HepG2 (cell line): ENCODE measurements at regions not wholly inside any gene's neighbourhood (a gene's known extent, or its start where the extent isn't known, plus 50 kb on each side); places are given as distances from the start of the nearest gene placed in this dataset.

Experiments
- EP300 ChIP-seq, 3 experiments: sonication (generic) in 1 of 3; formaldehyde crosslinking in 1 of 3; IDR thresholded peaks; 2 replicates each; pipeline versions ENCODE4 v1.5.1 to v1.6.1; 2011 to 2020; ENCODE audit warnings: low read depth in 2 of 3, low read length in 2 of 3, borderline replicate concordance in 1 of 3, improper control_type of control experiment in 1 of 3, mild to moderate bottlenecking in 1 of 3, missing genetic modification reagents in 1 of 3, moderate library complexity in 1 of 3
- HOXA9 ChIP-seq: sonication (generic); formaldehyde crosslinking; IDR thresholded peaks from 2 replicates; pipeline ENCODE4 v1.8.1; 2022; ENCODE audit warnings: missing genetic modification reagents, mild to moderate bottlenecking, moderate library complexity, borderline replicate concordance
- ISL2 ChIP-seq: sonication (generic); formaldehyde crosslinking; IDR thresholded peaks from 2 replicates; pipeline ENCODE4 v1.5.0; 2020; ENCODE audit warnings: missing genetic modification reagents
- REPIN1 ChIP-seq: sonication (generic); formaldehyde crosslinking; IDR thresholded peaks from 2 replicates; pipeline ENCODE4 v1.8.0; 2022; ENCODE audit warnings: missing genetic modification reagents, low read depth, mild to moderate bottlenecking, borderline replicate concordance
- SKI ChIP-seq: fragments of 450-650 bp; IDR thresholded peaks from one replicate; pipeline ENCODE4 v1.6.1; 2018; ENCODE audit warnings: mild to moderate bottlenecking; ENCODE audit not compliant: partially characterized antibody
- SNAI1 ChIP-seq: sonication (generic); formaldehyde crosslinking; IDR thresholded peaks from 2 replicates; pipeline ENCODE4 v1.5.0; 2020; ENCODE audit warnings: mild to moderate bottlenecking, missing genetic modification reagents, borderline replicate concordance
- SRSF9 ChIP-seq: fragments of 200-400 bp; formaldehyde crosslinking; IDR thresholded peaks from 2 replicates; pipeline ENCODE4 v1.6.1; 2018; ENCODE audit warnings: borderline replicate concordance, mild to moderate bottlenecking, low read depth, low read length; ENCODE audit not compliant: insufficient read depth, poor library complexity, severe bottlenecking
- ZNF607 ChIP-seq: sonication (generic); formaldehyde crosslinking; IDR thresholded peaks from 2 replicates; pipeline ENCODE4 v1.5.1; 2020; ENCODE audit warnings: missing genetic modification reagents, mild to moderate bottlenecking, borderline replicate concordance
- ZNF644 ChIP-seq: IDR thresholded peaks from 2 replicates; pipeline ENCODE4 v1.6.1; 2016; ENCODE audit warnings: low read depth
- ZNF816 ChIP-seq: sonication (generic); formaldehyde crosslinking; IDR thresholded peaks from 2 replicates; pipeline ENCODE4 v1.8.0; 2022; ENCODE audit warnings: missing genetic modification reagents, mild to moderate bottlenecking, borderline replicate concordance
- TF ChIP-seq, protein P1 (sequence below): IDR thresholded peaks from 2 replicates; pipeline ENCODE4 v1.6.1; 2012; ENCODE audit warnings: low read depth, low read length, improper control_type of control experiment
- TF ChIP-seq, protein P2 (sequence below): sonication (generic); formaldehyde crosslinking; IDR thresholded peaks from 2 replicates; pipeline ENCODE4 v1.5.0; 2020; ENCODE audit warnings: mild to moderate bottlenecking, low read depth, missing genetic modification reagents, borderline replicate concordance
- TF ChIP-seq, protein P3 (sequence below): IDR thresholded peaks from 2 replicates; pipeline ENCODE4 v1.6.1; 2016
- TF ChIP-seq, protein P4 (sequence below): sonication (generic); formaldehyde crosslinking; IDR thresholded peaks from 2 replicates; pipeline ENCODE4 v1.5.0; 2020; ENCODE audit warnings: missing genetic modification reagents
- TF ChIP-seq, protein P5 (sequence below): sonication (generic); formaldehyde crosslinking; IDR thresholded peaks from 2 replicates; pipeline ENCODE4 v1.9.0; 2022; ENCODE audit warnings: low read depth, missing genetic modification reagents
- TF ChIP-seq, protein P6 (sequence below): sonication (generic); formaldehyde crosslinking; IDR thresholded peaks from 2 replicates; pipeline ENCODE4 v1.4.0; 2020; ENCODE audit warnings: missing genetic modification reagents
- TF ChIP-seq, protein P7 (sequence below): sonication (generic); formaldehyde crosslinking; IDR thresholded peaks from 2 replicates; pipeline ENCODE4 v1.4.0; 2020; ENCODE audit warnings: missing genetic modification reagents
- TF ChIP-seq, protein P8 (sequence below): sonication (generic); formaldehyde crosslinking; IDR thresholded peaks from 2 replicates; pipeline ENCODE4 v1.4.0; 2020; ENCODE audit warnings: mild to moderate bottlenecking, low read depth, missing genetic modification reagents

DNA sequence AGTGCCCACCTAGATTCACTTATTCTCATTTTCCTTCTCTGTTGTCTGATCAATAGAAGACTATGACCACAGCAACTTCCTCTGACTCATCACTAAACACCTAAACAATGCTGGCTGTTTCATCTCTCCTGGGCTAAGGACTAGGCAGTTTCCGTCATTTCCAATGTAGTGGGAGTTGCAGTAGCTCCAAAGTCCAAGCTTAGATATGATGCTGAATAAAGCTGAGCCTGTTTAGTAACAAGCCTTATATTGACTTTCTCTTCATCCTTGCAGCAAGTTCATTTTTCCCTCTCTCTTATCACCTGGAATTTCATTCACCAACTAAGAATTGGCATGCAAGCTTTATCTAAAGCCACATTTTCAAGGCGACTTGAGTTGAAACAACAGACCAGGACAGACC is 53.5 kb upstream of the PCDH9 start (continued):
- TF ChIP-seq SKI = no peak
- TF ChIP-seq SRSF9 = no peak
- TF ChIP-seq REPIN1 (CRISPR knock-in tag) = no peak
- TF ChIP-seq, protein P1, sequence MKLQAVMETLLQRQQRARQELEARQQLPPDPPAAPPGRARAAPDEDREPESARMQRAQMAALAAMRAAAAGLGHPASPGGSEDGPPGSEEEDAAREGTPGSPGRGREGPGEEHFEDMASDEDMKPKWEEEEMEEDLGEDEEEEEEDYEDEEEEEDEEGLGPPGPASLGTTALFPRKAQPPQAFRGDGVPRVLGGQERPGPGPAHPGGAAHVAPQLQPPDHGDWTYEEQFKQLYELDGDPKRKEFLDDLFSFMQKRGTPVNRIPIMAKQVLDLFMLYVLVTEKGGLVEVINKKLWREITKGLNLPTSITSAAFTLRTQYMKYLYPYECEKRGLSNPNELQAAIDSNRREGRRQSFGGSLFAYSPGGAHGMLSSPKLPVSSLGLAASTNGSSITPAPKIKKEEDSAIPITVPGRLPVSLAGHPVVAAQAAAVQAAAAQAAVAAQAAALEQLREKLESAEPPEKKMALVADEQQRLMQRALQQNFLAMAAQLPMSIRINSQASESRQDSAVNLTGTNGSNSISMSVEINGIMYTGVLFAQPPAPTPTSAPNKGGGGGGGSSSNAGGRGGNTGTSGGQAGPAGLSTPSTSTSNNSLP = peak; percentile 72
- TF ChIP-seq, protein P2, sequence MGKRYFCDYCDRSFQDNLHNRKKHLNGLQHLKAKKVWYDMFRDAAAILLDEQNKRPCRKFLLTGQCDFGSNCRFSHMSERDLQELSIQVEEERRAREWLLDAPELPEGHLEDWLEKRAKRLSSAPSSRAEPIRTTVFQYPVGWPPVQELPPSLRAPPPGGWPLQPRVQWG (CRISPR knock-in tag) = no peak
- TF ChIP-seq, protein P3, sequence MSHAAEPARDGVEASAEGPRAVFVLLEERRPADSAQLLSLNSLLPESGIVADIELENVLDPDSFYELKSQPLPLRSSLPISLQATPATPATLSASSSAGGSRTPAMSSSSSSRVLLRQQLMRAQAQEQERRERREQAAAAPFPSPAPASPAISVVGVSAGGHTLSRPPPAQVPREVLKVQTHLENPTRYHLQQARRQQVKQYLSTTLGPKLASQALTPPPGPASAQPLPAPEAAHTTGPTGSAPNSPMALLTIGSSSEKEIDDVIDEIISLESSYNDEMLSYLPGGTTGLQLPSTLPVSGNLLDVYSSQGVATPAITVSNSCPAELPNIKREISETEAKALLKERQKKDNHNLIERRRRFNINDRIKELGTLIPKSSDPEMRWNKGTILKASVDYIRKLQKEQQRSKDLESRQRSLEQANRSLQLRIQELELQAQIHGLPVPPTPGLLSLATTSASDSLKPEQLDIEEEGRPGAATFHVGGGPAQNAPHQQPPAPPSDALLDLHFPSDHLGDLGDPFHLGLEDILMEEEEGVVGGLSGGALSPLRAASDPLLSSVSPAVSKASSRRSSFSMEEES (CRISPR knock-in tag) = no peak
- TF ChIP-seq, protein P4, sequence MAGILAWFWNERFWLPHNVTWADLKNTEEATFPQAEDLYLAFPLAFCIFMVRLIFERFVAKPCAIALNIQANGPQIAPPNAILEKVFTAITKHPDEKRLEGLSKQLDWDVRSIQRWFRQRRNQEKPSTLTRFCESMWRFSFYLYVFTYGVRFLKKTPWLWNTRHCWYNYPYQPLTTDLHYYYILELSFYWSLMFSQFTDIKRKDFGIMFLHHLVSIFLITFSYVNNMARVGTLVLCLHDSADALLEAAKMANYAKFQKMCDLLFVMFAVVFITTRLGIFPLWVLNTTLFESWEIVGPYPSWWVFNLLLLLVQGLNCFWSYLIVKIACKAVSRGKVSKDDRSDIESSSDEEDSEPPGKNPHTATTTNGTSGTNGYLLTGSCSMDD (CRISPR knock-in tag) = no peak
- no peak for TF ChIP-seq ZNF607 (CRISPR knock-in tag)
- TF ChIP-seq HOXA9 = no peak
- TF ChIP-seq ZNF644 (CRISPR knock-in tag) = peak; percentile 60; the same call in 1 of the 2 replicates
- TF ChIP-seq ISL2 (CRISPR knock-in tag) = no peak
- TF ChIP-seq, protein P5, sequence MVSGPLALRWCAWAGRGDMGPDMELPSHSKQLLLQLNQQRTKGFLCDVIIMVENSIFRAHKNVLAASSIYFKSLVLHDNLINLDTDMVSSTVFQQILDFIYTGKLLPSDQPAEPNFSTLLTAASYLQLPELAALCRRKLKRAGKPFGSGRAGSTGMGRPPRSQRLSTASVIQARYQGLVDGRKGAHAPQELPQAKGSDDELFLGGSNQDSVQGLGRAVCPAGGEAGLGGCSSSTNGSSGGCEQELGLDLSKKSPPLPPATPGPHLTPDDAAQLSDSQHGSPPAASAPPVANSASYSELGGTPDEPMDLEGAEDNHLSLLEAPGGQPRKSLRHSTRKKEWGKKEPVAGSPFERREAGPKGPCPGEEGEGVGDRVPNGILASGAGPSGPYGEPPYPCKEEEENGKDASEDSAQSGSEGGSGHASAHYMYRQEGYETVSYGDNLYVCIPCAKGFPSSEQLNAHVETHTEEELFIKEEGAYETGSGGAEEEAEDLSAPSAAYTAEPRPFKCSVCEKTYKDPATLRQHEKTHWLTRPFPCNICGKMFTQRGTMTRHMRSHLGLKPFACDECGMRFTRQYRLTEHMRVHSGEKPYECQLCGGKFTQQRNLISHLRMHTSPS (CRISPR knock-in tag) = no peak
- TF ChIP-seq EP300 (IDR thresholded peaks at IDR 0.05; ENCODE audit: low read depth in 2 of 2, low read length in 2 of 2) = peak; percentile 56 to 79; a peak in 2 of 4 replicates
- no peak for TF ChIP-seq EP300 (CRISPR knock-in tag; IDR thresholded peaks at IDR 0.05; ENCODE audit: borderline replicate concordance)
- TF ChIP-seq, protein P6, sequence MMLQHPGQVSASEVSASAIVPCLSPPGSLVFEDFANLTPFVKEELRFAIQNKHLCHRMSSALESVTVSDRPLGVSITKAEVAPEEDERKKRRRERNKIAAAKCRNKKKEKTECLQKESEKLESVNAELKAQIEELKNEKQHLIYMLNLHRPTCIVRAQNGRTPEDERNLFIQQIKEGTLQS (CRISPR knock-in tag) = peak; percentile 66; the same call in 1 of the 2 replicates
- TF ChIP-seq ZNF816 = no peak
- TF ChIP-seq, protein P7, sequence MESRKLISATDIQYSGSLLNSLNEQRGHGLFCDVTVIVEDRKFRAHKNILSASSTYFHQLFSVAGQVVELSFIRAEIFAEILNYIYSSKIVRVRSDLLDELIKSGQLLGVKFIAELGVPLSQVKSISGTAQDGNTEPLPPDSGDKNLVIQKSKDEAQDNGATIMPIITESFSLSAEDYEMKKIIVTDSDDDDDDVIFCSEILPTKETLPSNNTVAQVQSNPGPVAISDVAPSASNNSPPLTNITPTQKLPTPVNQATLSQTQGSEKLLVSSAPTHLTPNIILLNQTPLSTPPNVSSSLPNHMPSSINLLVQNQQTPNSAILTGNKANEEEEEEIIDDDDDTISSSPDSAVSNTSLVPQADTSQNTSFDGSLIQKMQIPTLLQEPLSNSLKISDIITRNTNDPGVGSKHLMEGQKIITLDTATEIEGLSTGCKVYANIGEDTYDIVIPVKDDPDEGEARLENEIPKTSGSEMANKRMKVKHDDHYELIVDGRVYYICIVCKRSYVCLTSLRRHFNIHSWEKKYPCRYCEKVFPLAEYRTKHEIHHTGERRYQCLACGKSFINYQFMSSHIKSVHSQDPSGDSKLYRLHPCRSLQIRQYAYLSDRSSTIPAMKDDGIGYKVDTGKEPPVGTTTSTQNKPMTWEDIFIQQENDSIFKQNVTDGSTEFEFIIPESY (CRISPR knock-in tag) = no peak
- no peak for TF ChIP-seq SNAI1
- TF ChIP-seq, protein P8, sequence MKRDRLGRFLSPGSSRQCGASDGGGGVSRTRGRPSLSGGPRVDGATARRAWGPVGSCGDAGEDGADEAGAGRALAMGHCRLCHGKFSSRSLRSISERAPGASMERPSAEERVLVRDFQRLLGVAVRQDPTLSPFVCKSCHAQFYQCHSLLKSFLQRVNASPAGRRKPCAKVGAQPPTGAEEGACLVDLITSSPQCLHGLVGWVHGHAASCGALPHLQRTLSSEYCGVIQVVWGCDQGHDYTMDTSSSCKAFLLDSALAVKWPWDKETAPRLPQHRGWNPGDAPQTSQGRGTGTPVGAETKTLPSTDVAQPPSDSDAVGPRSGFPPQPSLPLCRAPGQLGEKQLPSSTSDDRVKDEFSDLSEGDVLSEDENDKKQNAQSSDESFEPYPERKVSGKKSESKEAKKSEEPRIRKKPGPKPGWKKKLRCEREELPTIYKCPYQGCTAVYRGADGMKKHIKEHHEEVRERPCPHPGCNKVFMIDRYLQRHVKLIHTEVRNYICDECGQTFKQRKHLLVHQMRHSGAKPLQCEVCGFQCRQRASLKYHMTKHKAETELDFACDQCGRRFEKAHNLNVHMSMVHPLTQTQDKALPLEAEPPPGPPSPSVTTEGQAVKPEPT = no peak
